ENCODE measurements at regions not wholly inside any gene's neighbourhood (a gene's known extent, or its start where the extent isn't known, plus 50 kb on each side); places are given as distances from the start of the nearest gene placed in this dataset.

- TF ChIP-seq IRF5 (IDR thresholded peaks at IDR 0.05; ENCODE audit: borderline replicate concordance) (no peak), SPI1 (IDR thresholded peaks at IDR 0.05; ENCODE audit: borderline replicate concordance, insufficient read depth, low read depth, low read length) (no peak), NR2F1 (conservative IDR thresholded peaks at IDR 0.05) (no peak), CBFB (IDR thresholded peaks at IDR 0.05; ENCODE audit: low read depth) (no peak), SREBF1 (IDR thresholded peaks at IDR 0.05; ENCODE audit: low read length) (no peak), DPF2 (IDR thresholded peaks at IDR 0.05) (no peak), NKRF (conservative IDR thresholded peaks at IDR 0.05) (no peak), SMC3 (IDR thresholded peaks at IDR 0.05; ENCODE audit: borderline replicate concordance, low read length) (no peak)
Measured at GRCh38 chr3:162973428-162973917, 1476.9 kb downstream of the OTOL1 start (continued).

- in situ Hi-C loops (cut with MboI) (no loop called here), intact Hi-C loops (cut with micrococcal nuclease; ENCODE audit: unreplicated experiment) (loop anchor here (5.0 kb wide), 1 partner anchor 49 kb away; no protein-coding TSS in a partner anchor)
- CTCF ChIA-PET = no interaction called here
- no peak overlapping the region for H3K27ac ChIP-seq (ENCODE audit: control insufficient read depth, insufficient read depth)
- no peak overlapping the region for H3K9ac ChIP-seq (ENCODE audit: control insufficient read depth, insufficient read depth, low read length)
- H2AFZ ChIP-seq (ENCODE audit: control insufficient read depth, low read depth, low read length) = no peak overlapping the region
- H3K36me3 ChIP-seq (ENCODE audit: control insufficient read depth in 2 of 2, insufficient read depth in 2 of 2, low read length in 1 of 2) = no peaks in the 10 kb centered on the region
- SMC1A ChIA-PET (ENCODE audit: uncharacterized antibody, unreplicated experiment) = no interaction called here
- no peaks in the 10 kb centered on the region for H4K20me1 ChIP-seq (ENCODE audit: control insufficient read depth, insufficient read depth)
- no peak overlapping the region for H3K4me2 ChIP-seq (ENCODE audit: control insufficient read depth, insufficient read depth)
- DNase-seq (ENCODE audit: low read depth, low spot score) (no peak), FAIRE-seq (no peak), ATAC-seq (no peak)
- RAD21 ChIA-PET (ENCODE audit: unreplicated experiment) = no interaction called here
- no peaks in the 10 kb centered on the region for H3K4me1 ChIP-seq (ENCODE audit: control insufficient read depth, insufficient read depth, low read length)
- whole genome bisulfite sequencing (ENCODE audit: insufficient coverage, insufficient replicate concordance, low lambda C conversion rate, missing lambda C conversion rate) = 18% methylated on average over 2 of the region's 2 CpGs
- POLR2A ChIA-PET = no interaction called here
- H3K9me3 ChIP-seq (replicated peaks; ENCODE audit: control insufficient read depth, insufficient read depth, low read length) = no peaks in the 10 kb centered on the region
- no TSS peak for BruUV-seq (replicated peaks)
- no peak overlapping the region for H3K4me3 ChIP-seq
- no peaks in the 10 kb centered on the region for H3K27me3 ChIP-seq (replicated peaks in 1 of 2; ENCODE audit: control insufficient read depth in 2 of 2, insufficient read depth in 2 of 2, low read length in 1 of 2)
- no peaks in the 10 kb centered on the region for H3K79me2 ChIP-seq (ENCODE audit: control insufficient read depth, insufficient read depth, low read length)
- no peak for TF ChIP-seq REST (IDR thresholded peaks at IDR 0.05; ENCODE audit: low read depth, low read length)
- no peak for TF ChIP-seq EGR1 (IDR thresholded peaks at IDR 0.05; ENCODE audit: borderline replicate concordance in 1 of 2, low read depth in 2 of 2, low read length in 2 of 2)
- no peak for TF ChIP-seq TCF12 (IDR thresholded peaks at IDR 0.05; ENCODE audit: low read depth, low read length)
- no peak for TF ChIP-seq ESRRA (IDR thresholded peaks at IDR 0.05; ENCODE audit: low read length)
- no peak for TF ChIP-seq BMI1 (IDR thresholded peaks at IDR 0.05; ENCODE audit: borderline replicate concordance)
- TF ChIP-seq IRF3 (IDR thresholded peaks at IDR 0.05) = no peak
- TF ChIP-seq ELK1 (IDR thresholded peaks at IDR 0.05; ENCODE audit: low read depth, low read length) = no peak
- TF ChIP-seq CREB1 (IDR thresholded peaks at IDR 0.05; ENCODE audit: low read depth) = no peak
Measured at GRCh38 chr3:162978136-162978535, 1481.5 kb downstream of the OTOL1 start.
